Cardiac fibroblast (primary cell): ENCODE measurements at regions not wholly inside any gene's neighbourhood (a gene's known extent, or its start where the extent isn't known, plus 50 kb on each side); places are given as distances from the start of the nearest gene placed in this dataset.

ENCODE experiments used
- DNase-seq, 2 donors: peaks; one replicate each; pipeline versions ENCODE4 v3.0.0 to v3.0.0-alpha.2; 2010; ENCODE audit warnings: low read depth in 2 of 2
- H3K4me3 ChIP-seq, 2 donors: replicated peaks in 1 of 2; 1 replicate in 1 of 2; 2 replicates in 1 of 2; pipeline ENCODE4 v1.5.1; 2011; ENCODE audit warnings: low read depth in 2 of 2, low read length in 2 of 2, mild to moderate bottlenecking in 2 of 2, moderate library complexity in 1 of 2
- CTCF ChIP-seq: IDR thresholded peaks from one replicate; pipeline ENCODE4 v1.5.1; 2011; ENCODE audit warnings: low read depth, mild to moderate bottlenecking, low read length, inconsistent platforms

- no peak overlapping the region for H3K4me3 ChIP-seq
- no peak for TF ChIP-seq CTCF
- no peak for DNase-seq
Measured at GRCh38 chr6:156166093-156166492, 611.1 kb upstream of the ARID1B start.

- H3K4me3 ChIP-seq, result no peak overlapping the region
- TF ChIP-seq CTCF, result no peak
- no peak for DNase-seq
Measured at GRCh38 chr6:156164701-156165452, 612.3 kb upstream of the ARID1B start.

GRCh38 chr6:156163311-156163710 is 613.9 kb upstream of the ARID1B start:
- H3K4me3 ChIP-seq, result no peak overlapping the region
- DNase-seq, result no peak

GRCh38 chr6:156161471-156161870 is 615.7 kb upstream of the ARID1B start:
- no peak overlapping the region for H3K4me3 ChIP-seq
- DNase-seq, result no peak
- no peak for TF ChIP-seq CTCF

More at GRCh38 chr6:156163311-156163710, 613.9 kb upstream of the ARID1B start:
- TF ChIP-seq CTCF, result no peak

- TF ChIP-seq CTCF, result no peak
- DNase-seq, result no peak
- no peak overlapping the region for H3K4me3 ChIP-seq
Measured at GRCh38 chr6:156160795-156161165, 616.4 kb upstream of the ARID1B start.

GRCh38 chr6:156160007-156160794 is 617.0 kb upstream of the ARID1B start:
- H3K4me3 ChIP-seq, result no peak overlapping the region
- TF ChIP-seq CTCF, result no peak

More at GRCh38 chr6:156160007-156160794, 617.0 kb upstream of the ARID1B start:
- no peak for DNase-seq
